HG02885 (cell line): ENCODE measurements at regions not wholly inside any gene's neighbourhood (a gene's known extent, or its start where the extent isn't known, plus 50 kb on each side); places are given as distances from the start of the nearest gene placed in this dataset.
"Not testable (repeated sequence)": the region's sequence is repeated elsewhere in the genome, so short reads cannot be mapped to it uniquely, and the experiment has no call there.

Source experiments
- ATAC-seq: cut with Tn5 transposase; IDR thresholded peaks from one replicate; pipeline ENCODE4 v1.9.1; 2021; ENCODE audit warnings: mild to moderate bottlenecking; ENCODE audit not compliant: unreplicated experiment, poor library complexity

DNA sequence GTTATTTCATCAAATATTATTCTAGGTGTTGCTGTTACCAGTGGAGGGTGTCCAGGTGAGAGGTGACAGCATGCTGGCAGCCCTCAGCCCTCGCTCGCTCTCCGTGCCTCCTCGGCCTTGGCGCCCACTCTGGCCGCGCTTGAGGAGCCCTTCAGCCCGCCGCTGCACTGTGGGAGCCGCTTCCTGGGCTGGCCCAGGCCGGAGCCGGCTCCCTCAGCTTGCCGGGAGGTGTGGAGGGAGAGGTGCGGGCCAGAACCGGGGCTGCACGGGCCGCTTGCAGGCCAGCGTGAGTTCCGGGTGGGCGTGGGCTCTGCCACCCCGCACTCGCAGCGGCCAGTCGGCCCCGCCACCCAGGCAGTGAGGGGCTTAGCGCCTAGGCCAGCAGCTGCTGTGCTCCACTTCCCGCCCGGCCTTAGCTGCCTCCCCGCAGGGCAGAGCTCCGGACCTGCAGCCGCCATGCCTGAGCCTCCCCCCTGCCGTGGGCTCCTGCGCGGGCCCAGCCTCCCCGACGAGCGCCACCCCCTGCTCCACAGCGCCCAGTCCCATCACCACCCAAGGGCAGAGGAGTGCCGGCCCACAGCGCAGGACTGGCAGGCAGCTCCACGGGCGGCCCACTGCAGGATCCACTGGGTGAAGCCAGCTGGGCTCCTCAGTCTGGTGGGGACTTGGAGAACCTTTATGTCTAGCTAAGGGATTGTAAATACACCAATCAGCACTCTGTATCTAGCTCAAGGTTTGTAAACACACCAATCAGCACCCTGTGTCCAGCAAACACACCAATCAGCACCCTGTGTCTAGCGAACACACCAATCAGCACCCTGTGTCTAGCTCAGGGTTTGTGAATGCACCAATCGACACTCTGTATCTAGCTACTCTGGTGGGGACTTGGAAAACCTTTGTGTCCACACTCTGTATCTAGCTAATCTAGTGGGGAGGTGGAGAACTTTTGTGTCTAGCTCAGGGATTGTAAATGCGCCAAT, 413.3 kb downstream of the HACE1 start:
- not testable (repeated sequence) for ATAC-seq

DNA sequence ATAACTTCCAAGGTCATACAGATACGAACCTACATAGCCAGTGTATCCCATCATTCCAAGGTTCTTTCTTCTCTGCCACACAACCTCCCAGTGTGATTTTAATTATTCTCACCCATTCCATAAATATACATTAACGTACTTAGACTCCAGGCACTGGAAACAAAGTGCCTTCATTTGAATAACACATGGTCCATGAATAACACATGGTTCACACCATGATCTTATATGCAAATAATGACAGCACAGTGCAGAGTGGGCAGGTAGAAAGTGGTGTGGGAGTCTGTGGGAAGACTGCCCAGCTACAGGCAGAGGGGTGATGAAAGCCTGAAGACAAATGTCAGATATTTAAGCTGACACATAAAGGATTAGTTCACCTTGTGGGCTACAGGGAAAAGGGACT, 425.2 kb downstream of the HACE1 start:
- ATAC-seq = no peak

DNA sequence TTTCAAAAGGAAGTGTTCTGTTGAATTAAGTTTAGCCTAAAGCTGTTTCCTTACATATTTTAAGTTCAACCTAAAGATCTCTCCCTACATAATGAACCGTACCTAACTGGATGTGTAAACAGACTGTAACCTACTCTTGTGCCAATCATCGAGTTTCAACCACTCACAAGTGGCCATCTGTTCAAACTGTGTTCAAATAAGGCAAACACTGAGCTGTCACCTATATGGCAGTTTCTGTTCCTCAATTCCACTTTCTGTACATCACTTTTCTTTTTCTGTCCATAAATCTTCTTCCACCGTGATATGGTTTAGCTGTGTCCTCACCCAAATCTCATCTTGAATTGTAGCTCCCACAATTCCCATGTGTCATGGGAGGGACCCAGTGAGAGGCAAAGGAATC, 428.6 kb downstream of the HACE1 start:
- peak; percentile 71 for ATAC-seq

DNA sequence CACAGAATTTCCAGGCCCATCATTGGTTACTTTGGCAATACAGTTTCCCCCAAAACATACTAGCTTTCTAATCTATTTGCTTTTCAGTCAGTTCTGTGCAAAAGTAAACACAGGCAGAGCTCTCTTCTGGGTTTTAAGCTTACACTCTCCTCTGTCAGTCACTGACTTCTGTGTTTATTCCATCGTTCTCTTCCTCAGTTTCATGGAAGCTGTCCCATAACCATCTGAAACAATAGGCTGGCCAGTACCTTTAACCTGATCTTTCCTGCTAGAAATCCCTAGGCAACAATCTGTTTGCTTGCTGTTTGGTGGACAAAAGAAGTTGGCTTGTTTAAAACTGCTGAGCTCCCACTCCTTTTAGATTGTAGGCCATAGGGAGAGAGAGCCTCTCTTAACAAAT, 431.5 kb downstream of the HACE1 start:
- no peak for ATAC-seq

DNA sequence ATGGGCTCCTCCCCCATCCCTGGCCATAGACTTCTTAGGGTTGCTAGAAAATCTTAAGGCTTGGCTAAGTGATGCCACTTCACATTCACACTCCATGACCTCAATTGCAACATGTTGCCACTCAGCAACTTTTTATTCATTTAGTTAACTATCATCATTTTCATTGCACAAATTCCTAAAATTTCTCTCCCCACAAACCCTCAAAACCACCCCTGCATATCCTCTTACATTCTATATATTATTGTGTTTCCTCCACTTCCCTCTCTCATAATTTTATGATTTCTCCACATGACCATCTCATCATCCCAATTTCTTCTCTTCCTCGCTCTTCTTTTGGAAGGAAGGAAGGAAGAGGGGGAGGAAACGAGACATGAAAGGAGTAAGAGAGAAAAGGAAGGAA, 436.0 kb downstream of the HACE1 start:
- no peak for ATAC-seq

DNA sequence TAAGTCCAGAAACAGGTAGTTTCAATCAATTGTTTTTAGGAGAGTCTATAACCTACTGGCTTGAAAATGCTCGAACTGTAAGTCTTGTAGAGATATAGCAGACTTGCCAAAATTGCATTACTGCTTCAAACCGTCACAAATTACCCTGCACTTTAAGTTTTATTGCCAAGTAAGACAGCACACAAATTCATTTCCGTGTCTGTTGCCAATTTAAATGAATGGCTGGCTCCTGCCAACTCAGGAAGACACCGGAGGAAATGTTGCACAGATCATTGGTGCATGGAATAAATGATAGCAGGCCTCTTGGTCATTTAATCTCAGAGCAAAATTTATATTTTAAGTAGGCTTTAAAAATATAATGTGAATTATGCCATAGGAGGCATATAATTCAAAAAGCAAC, 438.1 kb downstream of the HACE1 start:
- ATAC-seq = no peak

DNA sequence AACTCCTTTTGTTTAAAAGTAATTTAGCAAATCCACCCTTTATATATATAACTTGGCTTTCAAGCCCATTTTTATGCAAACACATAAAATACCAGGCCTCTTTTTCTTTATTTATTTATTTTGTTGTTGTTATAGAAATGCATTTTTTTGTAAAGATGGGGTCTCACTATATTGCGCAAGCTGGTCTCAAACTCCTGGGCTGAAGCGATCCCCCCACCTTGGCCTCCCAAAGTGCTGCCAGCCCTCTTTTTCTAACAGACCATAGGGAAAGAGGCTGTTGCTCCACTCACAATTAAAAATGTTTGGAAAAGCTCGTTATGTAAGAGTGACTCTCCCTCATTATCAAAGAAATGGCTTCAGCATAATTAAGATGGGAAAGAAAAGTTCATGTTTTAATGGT, 440.9 kb downstream of the HACE1 start:
- ATAC-seq = no peak

DNA sequence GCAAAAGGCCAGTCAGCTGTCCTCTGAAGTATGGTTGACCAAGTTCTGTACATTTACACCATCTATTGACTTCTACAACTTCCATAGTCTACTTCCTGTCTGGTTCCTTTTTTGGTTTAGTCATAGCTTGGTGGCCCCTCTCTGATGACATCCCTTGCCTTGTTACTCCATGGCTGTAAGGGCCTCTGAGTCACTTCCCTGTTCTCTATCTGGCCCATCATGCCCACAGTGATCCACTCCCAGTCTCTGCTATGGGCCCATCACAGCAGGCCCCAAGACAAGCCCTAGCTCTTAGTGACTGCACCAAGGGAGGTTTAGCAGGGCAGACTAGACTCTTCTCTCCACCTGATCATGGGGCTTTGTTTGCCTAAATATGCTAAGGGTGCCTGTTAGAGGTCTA, 441.6 kb downstream of the HACE1 start:
- ATAC-seq = no peak

DNA sequence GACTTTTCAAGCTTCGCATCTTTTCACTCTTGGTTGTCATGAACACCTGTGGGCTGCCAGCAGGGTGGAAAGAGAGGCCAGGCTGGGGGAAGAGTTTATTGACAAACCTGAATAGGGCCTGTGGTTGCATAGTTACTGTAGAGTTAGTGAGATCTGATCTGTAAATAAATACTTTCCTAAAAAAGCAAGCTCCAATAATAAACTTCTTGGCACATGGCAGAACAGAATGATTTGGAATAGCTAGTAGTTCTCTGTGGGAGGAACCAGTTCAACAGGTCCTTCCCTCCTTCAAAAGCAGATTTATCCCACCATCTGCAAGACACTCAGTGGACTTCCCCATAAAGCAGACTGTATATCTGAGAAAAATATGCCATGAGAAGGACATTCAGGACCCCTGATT, 445.0 kb downstream of the HACE1 start:
- ATAC-seq = no peak

DNA sequence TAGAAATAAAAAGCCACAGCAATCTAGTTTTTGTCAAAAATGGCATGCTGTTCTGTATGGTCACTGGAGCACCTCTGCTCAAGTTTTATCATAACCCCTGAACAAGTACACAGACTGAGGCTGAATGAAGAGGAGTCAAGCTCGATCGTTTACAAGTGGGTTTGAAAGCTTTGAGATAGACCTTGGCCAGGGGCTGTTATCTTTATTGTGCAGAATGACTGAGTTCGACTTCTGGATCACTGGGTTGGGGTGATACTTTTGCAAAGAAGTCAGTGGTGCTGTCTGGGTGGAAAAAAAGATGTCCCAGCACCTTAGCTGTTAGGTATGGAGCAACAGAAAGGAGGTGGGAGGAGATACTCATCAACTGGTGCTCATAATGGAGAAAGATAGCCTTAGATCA, 446.0 kb downstream of the HACE1 start:
- no peak for ATAC-seq

DNA sequence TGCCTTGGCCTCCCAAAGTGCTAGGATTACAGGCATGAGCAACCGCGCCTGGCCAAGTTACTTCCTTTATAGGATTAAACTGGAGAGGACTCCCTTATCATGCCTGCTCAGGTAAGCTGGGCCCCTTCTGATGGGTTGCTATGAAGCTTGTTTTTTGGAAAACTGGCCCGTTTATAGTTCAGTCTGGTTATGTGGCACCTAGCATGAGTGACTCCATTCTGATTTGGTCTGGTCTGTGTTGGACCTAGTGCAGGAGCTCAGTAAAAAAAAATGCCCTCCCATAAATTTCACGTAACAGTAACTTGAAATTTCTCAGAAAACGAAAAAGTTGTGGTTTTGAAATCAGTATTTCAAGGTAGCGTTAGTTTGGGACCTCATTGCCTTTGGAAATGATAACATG, 448.4 kb downstream of the HACE1 start:
- no peak for ATAC-seq

DNA sequence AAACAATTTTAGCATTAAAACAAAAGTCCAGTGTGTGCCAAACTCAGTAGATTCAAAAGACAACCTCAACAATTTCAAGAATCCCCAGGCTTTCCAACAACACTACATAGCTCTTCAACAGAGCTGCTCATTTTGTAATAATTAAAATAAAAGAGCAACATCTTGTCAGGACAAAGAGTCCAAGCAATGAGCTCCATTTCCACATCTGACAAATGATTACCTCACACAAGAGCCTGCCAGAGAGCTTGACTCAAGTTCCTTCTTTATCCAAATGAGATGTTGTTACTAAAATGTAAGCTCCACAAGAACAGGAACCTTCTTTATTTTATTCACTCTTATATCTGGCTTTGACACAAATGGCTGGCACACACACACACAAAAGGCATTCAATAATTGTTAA, 449.8 kb downstream of the HACE1 start:
- ATAC-seq = no peak

DNA sequence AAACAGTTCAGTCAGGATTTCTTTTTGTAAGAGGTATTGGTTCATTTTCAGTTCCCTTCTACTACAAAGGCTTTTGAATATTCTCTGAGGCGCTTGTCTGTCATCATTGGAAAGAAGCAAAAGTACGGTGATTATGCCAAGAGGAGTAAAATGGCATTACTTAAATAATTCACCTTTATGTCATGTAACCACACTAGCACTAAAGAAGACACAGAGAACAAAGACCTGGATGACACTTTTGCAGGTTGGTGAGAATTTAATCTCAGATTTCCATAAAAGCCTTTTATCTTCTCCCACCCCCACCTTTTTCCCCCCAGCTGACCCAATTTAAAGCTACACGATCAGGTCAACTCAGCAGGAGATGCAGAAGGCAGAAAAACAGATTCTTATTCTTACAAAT, 451.8 kb downstream of the HACE1 start:
- no peak for ATAC-seq

DNA sequence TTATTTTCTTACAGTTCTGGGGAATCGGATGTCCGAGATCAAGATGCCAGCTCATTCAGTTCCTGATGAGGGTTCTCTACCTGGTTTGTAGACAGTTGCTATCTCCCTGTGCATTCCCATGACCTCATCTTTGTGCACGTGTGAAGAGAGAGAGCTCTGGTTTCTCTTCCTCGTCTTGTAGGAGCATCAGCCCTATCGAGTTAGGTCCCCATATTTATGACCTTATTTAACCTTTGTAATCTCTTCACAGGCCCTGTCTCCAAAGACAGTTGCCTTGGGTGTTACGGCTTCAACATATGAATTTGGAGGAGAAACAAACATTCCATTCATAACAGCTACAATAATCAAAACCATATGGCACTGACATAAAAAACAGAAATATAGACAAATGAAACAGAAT, 455.3 kb downstream of the HACE1 start:
- peak; percentile 68 for ATAC-seq

DNA sequence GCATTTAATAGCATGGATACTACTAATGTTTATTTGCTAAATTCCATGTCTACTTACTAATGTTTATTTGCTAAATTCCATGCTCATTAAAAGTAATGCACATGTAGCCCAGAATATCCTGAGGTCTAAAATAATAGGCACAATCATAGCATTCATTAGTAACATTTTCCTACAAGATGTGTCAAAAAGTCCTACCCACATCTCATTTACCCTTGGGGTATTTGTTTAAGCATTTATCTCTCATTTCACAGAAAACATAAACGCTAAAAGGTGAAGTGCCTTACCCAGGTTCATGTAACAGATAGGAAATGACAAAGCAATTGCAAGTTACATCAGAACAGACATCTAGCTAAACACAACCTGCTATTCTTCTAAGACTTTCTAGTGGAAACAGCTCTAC, 457.1 kb downstream of the HACE1 start:
- ATAC-seq = no peak

DNA sequence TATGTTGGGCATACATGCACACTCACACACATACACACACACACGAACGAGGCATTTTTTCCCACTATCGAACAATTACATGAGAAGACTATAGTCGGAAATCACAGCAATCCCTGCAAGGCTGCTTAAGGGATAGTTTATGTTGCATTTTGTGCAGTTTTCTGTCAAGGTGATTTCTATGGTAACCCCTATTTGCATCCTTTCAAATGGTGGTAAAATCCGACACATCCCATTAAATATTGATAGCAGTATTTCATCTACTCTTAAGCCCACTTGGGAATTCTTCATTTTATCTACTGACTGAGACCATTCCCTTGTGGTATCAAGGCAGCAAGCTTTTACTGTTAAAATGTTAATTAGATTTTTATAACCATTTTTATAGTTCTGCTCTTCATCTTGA, 457.8 kb downstream of the HACE1 start:
- ATAC-seq = no peak

DNA sequence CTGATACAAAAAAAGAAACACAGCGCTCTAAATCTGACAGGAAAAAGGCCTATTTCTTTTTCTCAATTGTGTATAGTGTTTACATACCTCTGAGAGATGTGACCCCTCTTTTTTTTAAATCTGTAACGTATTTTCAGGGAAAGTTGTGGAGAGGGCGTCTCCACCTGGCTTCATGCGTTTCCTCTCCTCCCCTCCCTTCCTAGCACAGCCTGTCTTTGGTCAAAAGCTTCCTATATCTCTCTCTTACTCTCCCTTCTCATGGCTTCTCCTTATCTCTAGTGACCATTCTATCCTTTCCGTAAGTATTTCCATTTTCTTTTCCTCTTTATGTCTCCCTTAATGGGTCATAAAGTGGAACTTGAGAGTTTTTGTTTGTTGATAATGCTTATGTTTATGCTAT, 458.9 kb downstream of the HACE1 start:
- no peak for ATAC-seq

DNA sequence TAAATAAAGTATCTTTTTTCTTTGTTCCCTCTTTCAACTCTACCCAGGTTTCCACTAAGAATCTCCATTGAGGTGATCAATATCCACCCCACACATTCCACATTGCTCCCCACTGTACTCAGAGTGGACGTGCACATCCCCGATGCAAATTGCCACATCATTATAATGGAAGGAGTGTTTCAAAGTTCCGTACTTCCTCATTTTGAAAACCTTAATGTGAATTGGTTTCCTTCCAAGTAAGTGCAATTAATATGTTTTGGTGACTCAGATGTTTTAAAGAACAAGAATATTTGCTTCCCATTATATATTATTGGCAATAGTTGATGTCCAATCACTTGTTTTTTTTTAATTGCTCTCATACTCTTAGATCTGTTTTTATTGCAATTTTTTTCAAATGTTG, 463.6 kb downstream of the HACE1 start:
- ATAC-seq = no peak

DNA sequence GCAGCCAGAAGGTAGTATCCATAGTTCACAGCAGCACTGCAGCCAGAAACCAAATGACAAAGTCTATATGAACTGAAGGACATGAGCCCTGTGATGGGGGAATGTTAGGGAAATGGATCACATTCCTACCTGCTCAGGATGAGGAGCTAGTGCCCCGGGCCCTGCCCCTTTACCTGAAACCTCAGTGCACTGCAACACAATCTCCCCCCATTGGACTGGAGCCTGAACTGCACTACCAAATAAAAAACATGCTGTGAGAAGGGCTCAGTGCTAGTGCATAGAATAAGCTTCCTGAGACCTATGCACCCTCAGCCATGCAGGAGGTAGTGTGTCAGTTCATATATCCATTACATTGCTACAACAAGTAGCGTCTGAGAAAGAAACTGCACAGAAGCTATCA, 477.8 kb downstream of the HACE1 start:
- ATAC-seq = no peak

DNA sequence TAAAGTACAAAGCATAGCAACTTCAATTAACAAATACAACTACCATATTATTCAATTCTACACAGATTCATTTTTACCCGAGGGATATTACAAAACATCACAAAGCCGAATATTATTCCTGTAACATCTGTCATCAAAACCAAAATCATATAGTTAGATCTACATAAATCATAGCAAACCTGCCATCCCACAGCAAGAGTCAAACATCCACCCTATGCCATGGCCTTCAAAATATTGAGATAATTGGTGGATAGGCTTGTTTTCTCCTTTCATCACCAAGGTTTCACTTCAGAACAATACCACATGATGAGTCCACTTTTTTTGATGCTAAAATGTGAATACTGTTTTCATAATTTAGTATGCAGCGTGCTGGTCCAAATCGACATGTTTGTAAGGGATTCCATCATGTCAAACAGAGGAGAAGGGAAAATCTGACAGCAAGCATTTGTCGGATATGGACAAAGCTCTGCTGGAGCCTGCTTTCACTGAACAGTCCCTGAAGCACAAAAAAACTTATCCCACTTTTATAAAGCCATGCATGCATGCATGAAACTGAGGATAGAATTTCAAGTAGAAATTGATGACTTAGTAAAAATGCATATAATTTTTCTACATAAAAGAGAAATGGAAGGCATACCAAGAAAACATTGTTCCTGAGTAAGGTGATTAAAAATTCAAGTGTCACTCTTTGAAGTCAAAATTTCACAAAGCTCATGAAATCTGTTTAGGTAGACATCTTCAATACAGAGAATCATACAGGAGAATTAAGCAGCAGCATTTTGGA, 494.1 kb downstream of the HACE1 start:
- no peak for ATAC-seq

DNA sequence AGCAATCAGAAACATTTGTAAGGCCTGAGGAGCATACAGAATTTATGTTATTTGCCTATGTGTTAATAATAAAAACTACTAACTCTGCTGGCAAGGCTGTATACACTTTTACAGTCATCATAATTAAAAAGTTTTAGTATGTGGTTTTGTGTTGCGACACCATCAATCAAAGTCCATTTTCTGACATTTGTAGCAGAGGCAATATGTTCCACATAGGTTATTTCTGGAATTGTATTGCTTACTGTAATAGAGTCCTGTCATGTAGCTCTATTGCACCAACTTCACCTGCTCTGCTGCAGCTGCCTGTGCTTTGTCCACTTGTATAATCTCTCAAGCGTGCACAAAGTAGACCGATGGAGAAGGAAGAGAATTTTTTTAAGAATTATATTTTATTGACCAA, 501.8 kb downstream of the HACE1 start:
- no peak for ATAC-seq

DNA sequence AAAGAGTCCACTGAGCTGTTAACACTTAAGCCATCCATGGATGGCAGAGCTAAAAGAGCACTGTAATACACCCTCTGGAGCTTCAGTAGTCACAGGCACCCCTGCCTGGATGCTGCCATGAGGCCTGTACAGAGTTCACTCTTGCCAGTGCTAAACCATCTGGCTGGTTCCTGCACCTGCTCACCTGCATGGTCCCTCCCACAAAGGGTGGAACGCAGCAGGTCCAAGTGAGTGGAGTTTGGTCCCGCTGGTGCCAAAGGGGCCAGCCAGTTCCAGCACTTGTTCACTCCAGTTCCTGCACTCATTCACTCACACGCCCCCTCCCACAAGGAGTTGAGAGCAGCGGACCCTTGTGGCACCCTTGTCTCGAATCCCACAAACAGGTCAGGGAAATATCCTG, 503.5 kb downstream of the HACE1 start:
- no peak for ATAC-seq
